Fibroblast of skin of left quadriceps (primary cell): ENCODE measurements at regions not wholly inside any gene's neighbourhood (a gene's known extent, or its start where the extent isn't known, plus 50 kb on each side); places are given as distances from the start of the nearest gene placed in this dataset.
A peak's percentile ranks its signal among the peaks of the same experiment; 100 is the strongest.

Source experiments
- DNase-seq, 2 experiments: peaks; one replicate each; pipeline ENCODE4 v3.0.0-alpha.2; 2013; ENCODE audit warnings: low read depth in 2 of 2

DNA sequence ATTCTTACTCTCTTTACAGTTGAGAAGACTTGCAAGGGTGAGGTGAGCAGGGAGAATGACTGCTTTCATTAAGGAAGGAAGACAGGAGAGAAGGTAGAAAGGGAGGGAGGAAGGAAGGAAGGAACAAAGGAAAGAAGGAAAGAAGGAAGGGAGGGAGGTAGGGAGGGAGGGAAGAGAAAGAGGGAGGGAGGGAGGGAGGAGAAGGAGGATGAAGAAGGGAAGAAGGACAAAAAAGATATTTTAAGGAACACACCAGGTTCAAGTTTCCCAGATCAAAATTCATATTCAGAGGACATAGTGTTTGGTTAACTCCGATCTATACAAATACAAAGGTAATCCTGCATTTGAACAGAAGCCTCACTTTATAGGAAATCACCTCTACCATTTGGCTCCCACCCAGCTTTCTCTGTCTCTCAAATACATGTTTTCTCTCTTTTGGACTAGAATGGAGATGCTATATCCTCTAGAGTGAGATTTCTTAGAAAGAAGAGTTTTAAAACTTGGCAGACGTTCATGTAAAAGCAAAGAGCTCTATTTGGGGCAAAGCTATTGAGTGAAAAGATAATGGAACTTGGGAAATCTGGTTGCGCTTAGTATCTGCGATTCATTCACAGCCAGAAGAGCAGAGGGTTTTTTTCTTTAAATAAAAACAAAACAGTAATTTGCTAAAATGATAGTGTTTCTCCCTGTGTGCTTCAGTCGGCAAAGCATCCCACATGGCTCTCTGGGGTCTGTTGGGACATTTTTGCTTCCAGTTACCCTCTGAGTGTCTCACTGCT, 261.9 kb upstream of the LYZL1 start:
- no peak for DNase-seq

DNA sequence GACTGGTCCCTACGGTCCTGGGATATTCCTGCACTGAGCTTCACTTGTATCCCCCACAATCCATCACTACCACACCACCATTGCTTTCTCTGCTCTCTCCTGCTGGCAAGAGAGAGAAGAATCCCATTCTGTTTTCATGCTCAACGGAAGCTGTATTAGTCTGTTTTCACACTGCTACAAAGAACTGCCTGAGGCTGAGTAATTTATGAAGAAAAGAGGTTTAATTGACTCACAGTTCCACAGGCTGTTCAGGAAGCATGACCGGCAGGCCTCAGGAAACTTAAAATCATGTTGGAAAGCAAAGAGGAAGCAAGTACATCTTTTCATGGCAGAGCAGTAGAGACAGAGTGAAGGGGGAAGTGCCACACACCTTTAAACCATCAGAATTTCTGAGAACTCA, 260.4 kb upstream of the LYZL1 start:
- DNase-seq, result no peak

DNA sequence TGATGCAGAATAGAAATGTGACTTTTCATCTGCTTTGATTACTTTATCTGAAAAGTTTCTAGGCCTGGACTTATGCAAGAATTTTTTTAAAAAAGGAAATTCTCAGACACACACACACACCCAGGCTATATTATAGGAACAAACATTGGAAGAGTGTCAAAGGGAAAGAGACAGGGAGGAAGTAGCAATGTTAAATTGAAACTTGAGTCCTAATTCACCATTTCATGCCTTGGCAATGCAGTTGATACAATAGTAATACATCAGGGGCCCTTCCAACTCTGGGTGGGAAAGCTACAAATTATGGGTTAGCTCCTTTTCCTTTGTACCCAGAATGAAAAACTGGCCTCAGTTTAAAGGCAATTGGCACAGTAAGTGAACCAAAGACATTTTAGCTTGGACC, 258.0 kb upstream of the LYZL1 start:
- DNase-seq, result no peak

DNA sequence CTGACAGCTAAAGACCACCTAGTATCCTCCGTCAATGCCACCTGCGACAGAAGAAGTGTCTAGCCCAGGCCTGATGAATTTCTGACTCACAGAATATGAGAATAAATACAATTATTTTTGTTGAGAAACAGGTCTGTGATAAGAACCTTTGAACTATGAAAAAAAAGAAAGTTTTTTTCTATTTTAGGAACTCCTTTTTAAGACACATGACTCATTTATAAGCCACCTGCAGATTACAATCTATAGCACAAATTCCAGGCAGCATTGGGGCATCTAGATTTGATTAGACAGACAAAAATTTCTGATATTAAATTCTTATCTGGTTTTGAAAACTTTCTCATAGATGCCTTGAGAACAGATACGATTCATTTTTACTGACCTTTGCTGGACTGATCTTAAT, 256.7 kb upstream of the LYZL1 start:
- DNase-seq, result no peak

DNA sequence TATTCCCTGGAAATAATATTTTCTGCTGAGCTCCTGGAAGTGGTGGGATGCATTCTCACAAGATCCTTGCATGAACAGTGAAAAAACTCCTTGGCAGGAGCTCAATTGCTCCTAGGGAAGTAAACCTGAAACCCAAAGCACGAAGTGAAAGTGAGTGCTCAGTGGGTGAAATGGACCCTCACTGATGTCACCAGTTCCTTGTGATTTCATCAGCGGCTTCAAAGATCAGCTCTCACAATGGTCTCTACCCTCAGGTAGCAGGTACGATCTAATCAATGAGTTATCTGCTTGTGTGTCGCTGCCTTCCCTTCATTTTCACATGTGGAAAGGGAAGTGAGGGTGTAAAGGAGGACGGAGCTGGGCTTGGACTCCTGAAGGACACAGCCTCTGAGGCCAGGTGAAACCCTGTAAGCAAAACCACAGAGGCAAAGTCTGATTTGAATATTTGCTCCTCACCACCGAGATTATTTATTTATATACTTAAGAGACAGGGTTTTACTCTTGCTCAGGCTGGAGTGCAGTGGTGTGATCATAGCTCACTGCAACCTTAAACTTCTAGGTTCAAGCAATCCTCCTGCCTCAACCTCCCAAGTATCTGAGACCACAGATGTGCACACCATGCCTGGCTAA, 255.4 kb upstream of the LYZL1 start:
- DNase-seq, result no peak

DNA sequence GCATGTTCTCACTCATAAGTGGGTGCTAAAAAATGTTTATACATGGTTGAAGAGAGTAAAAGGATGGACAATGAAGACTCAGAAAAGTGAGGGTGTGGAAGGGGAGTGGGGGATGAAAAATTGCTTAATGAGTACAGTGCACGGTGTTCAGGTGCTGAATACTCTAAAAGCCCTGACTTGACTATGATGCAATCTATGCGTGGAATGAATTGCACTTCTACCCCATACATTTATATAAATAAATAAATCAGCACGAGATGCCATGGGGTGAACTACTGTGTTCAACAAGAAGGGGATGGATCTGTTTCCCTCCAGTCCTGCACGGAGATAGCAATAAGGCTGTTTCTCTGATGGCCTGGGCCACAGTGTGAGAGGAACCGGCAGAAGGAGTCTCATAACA, 254.3 kb upstream of the LYZL1 start:
- no peak for DNase-seq

DNA sequence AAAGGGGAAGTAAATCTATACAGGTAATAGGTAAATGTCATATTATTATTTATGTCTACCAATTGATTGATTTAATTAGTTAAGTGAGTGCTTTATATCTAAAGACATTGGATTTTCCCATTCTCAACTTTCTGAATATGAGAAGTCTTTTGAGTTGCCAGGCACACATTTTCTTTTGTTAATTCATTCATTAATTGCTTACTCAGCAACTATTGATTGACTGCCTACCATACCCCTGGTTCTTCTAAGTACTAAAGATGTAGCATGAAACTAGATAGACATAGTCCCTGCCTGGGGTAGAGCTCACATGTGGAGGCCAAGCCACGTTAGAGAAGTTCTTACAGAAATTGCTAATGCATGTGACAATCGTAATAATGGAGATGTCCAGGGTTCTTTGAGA, 253.1 kb upstream of the LYZL1 start:
- DNase-seq, result no peak

DNA sequence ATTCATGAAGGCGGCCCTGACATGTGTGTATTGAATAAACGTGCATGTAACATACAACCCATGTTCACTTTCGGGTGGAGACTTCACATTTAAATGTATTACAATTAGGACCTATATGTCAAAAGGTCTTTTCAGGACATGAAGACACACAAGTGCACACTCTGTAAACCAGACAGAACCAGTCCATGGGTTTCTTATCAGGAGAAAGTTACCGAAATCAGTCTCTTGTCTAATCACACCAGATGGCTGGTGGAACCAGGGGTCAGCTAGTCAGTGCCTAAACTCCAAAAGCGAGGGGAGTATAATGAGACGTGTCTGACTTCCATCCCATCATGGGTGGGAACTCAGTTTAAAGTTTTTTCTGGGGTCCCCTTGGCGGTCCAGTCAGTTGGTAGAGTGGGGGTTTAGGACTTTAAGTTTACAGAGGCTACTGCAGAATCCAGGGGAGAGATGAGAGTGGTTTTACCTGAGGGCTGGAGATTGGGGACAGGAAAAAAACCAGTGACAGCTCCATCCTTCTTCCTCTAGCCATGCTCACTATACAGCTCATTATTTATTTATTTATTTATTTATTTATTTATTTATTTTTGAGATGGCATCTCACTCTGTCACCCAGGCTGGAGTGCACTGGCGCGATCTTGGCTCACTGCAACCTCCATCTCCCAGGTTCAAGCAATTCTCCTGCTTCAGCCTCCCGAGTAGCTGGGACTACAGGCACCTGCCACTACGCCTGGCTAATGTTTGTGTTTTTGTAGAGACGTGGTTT, 251.3 kb upstream of the LYZL1 start:
- no peak for DNase-seq

DNA sequence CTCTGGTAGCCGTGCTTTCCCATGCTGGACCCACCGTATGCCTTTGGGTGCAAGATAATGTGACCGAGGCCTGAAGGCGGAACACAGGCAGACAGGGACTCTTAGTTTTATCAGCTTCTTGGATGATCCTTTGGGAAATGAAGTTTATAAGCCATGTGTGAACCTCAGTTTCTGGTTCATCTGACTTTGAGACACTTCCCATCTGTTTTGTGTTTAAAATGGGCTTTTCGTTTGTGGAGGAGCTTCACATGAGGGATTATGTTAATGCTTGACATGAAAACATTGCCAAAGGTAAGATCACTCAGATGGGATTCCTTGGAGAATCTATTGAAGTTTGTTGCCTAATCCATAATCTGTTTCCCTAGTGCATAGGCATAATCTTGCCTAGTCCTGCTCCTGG, 249.8 kb upstream of the LYZL1 start:
- no peak for DNase-seq

DNA sequence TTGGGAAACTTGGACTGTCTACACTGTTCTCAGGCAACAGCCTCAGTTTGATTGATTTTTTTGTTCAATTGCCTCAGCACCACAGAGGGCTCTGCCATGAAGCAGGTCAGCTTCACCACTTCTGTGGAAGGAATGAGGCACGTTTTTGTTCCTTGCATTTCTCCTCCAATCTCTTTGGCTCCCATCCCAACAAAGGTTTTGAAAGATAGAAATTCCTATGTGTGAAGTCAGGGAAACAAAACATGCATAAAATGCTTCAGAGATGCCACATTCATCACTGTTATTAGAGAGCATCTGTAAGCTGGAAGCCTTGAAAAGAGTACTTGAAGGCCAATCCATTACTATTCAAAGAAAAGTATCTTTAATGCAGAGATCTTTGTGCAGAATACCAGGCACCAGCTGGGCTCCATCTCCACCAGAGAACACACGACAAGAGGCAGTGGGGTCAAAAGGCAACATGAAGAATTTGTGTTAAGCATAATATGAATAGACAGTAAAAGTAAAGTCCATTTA, 249.1 kb upstream of the LYZL1 start:
- peak; percentile 89 to 90 for DNase-seq

DNA sequence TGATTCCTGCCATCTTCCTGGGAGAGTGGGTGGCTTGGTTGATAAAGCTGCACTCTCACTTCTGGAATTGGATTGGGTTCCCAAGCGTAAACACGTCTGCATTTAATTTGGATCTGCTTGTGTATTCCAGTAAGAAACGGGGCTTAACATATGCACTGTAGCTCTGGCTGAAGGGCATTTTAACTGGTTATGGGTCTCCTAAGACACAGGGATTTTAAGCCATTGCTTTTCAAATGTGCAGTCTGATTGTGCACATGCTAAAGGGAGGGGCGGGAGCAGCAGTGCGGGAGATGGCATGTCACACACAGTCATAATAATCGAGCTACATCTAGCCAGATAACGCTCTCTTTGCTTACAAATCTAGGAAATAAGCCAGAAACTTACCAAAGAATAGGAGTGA, 247.3 kb upstream of the LYZL1 start:
- DNase-seq, result no peak

DNA sequence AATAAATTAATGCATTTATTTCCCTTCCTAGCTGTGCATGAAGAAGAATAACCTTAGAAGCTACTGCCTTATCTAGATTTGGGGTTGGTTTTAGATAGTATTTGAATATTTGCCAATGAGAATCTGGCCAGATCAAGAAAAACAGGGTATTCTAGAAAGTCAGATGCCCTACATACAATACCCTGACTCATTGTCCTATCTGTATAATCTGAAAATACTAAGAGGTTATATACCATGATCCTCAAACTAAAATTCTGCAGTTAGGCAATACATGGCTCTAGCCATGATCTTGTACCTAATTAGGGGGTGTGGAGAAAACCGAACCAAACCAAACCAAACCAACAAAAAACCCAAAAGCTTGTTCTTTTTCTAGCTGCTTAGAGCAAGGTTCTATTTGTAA, 240.4 kb upstream of the LYZL1 start:
- DNase-seq, result no peak

DNA sequence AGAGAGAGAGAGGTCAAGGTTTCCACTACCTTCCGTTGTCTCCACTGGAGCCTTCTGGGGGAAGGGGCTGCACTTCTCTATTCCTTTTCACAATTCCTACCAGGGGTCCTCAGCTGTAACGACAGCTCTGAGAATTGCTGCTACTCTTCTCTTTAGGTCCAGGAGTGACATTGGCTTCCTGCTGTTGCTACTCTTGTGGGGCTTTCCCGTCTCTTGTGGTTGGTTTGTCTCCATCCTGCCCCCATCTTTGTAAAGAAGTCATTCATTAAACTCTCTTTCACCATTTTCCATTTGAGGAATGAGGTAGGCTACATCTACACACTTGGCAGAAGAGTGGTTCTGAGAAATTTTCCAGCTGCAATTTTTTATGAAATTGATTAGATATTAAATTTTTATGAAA, 238.8 kb upstream of the LYZL1 start:
- no peak for DNase-seq

DNA sequence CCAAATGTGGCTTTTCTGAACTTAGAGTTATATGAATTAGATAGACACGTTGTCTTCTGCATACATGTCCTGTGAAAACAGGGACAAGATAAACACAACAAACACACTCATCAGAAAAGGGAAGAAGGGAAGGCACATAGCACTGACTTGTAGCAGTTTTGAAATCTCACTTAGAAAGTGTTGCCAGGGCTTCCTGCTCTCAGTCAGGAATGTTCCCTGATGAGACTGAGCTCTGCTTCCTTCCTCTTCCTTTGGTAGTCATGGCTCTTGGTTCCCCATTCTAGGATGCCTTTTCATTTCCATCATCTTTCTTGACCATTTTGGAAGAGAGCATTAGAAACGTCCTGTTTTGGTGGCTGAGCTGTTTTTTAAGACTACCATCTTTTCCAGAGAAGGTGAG, 233.8 kb upstream of the LYZL1 start:
- DNase-seq, result no peak

DNA sequence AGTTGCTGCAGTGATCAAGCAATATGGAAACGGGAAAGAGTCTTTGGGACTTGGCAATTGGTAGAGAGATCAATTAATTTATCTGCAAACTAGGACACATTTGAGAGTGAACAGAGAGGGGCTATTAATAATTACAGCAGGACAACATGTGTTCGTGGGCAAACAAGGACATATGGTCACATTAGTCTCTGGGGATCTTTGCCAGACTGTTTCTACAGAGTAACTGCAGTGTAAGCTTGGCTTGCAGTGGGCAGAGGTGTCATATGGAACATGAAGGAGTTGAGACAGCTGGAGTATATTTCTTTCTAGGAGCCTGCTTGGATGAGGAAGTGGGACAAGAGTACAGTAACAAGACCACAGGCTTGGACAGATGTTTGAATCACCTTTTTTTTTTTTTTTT, 232.1 kb upstream of the LYZL1 start:
- no peak for DNase-seq

DNA sequence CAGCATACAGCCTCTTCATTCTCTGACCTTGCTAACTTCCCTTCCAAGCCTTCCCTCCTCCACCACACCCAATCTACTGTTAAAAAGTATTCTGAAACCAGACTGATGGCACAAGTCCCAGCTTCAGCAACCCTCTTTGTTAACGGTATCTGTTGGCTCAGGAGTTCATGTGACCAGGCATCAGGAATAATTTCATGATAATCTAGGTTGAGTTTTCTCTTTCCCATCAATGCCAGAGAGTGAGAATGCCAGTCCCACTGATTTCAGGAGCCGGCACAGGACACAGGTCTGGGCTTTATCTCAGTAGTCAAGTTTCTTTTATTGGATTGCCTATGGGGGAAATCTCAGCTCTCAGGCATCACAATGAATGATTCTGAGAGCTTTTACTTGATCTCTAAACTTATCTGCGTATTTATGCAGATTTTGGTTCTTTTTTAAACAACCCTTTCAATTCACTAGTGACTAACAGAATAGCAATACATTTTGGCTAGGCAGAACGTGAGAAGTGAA, 231.0 kb upstream of the LYZL1 start:
- no peak for DNase-seq

DNA sequence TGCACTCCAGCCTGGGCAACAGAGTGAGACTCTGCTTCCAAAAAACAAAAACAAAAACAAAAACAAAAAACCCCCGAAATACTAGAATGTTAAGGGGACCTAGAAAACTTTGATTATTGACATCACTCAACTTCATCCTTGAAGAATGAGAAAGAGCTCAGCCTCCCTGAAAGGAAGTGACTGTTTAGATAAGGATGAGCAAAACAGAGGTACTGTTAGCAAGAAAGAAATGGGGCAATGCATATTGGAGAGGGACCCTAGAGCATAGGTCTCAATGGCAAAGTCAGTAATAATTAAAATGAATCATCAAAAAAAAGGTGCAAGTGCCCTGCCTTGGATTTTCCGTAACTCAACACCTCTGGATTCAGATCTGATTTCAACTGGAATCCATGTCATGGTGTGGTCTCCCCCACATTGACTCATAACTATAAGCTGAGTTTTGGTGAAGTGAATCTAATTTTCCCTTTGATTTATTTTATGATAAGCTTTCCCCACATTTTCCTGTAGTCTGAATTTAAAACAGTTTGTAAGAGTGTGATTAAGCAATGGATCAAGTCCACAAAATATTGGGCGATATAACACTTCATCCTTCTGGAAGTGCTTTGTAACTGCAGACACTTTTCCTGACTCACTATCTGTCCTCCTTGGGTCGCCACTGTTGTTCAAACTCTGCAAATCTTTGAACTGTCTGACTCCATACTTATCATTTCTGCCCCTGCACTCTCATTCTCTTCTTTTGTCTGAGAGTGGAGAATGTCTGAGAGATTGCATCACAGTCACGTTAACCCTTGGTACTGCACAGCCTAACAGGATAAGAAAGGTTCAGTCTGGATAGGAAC, 224.8 kb upstream of the LYZL1 start:
- peak in 1 of 2 experiments; percentile 13 for DNase-seq

DNA sequence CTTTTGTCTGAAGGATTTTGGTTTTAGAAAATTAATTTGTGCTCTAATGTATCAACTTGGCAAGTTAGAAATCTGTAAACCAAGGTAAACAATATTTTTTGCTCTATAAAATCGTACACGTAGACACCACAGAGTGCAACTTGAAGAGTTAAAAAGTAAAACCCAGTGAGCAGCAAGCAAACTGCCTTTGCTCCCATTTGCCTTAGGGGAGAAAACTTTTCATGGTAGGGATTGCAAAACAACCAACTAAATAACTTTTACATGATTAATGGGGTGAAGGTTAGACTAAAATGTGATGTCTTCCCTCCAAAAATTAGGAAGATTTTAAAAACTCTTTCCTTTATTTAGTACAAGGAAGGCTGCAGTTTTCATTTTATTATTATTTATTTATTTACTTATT, 224.2 kb upstream of the LYZL1 start:
- DNase-seq, result no peak

DNA sequence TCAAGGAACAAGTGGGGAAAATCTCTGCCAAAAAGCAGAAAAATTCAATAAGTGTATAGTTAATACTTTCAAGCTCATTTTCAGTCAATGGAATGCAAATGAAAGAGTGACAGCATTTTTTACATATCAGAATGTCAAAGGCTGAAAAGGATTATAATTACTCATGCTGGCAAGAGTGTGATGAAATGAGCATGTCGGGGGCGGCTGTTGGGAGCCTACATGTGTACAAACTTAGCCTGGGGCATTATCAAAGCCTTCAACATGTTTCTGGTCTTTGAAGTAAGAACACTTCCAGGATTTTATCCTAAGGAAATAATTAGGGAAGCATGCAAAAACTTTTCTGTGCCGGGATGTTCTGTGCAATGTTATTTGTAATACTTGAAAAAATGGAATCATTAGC, 221.7 kb upstream of the LYZL1 start:
- DNase-seq, result no peak

DNA sequence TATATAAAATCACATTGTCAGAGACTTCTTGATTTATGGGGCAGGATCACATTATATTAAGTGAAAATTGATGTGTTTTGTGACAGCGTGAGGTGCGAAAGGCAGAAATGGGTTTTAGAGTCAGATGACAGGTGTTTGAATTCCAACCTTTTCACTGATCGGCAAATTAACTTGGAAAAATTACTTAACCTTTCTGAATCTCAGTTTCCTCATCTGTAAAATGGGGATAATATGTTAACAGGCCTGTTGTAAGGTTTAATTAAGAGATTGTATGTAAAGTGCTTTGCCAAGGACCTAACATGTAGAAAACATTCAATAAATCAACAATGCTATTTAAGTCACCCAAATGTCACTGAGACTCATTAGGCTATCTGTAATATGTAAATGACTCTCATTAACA, 221.2 kb upstream of the LYZL1 start:
- no peak for DNase-seq

DNA sequence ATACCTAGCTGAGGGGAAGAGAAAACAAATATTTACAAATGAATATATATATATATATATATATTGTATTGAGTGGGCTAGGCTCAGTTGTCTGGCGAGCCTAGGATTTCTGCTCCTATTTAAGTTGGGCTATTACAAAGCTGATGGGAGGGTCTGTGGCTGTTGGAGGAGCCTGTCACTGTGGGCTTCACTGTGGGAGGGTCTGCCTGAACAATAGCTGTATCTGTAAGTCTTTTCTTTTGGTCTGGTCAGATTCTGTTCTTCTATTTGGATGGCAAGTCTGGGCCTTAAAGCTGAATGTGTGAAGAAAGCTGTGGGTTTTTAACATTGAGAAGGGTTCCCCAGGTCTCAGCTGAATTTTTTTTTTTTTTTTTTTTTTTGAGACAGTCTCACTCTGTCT, 220.6 kb upstream of the LYZL1 start:
- no peak for DNase-seq

DNA sequence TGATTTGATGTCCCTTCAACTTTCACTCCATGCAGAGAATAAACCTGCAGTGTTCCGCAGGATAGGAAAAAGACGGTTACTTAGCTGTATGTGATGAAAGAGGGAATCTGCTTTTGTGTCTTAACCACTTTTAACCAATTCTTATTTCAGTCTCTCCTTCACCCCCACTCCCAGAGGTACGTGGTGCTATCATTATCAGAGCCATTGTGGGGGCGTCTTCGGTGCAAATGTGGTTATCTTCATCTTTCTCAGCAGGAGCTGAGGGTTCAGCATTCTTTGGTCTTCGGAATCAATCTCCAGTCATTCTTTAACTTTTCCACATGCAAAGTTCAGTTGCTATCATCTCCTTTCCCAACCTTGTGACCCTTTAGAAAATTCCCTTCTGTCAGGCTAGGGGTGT, 219.9 kb upstream of the LYZL1 start:
- no peak for DNase-seq
